NT2/D1 (cell line): ENCODE measurements at regions not wholly inside any gene's neighbourhood (a gene's known extent, or its start where the extent isn't known, plus 50 kb on each side); places are given as distances from the start of the nearest gene placed in this dataset.

ENCODE experiments used
- SUZ12 ChIP-seq: IDR thresholded peaks from 2 replicates; pipeline ENCODE4 v1.6.1; 2011; ENCODE audit not compliant: insufficient read length, insufficient read depth; ENCODE audit errors: extremely low read depth
- YY1 ChIP-seq: IDR thresholded peaks from 2 replicates; pipeline ENCODE4 v1.6.1; 2011; ENCODE audit not compliant: insufficient read length, insufficient read depth
- ZNF274 ChIP-seq: IDR thresholded peaks from 2 replicates; pipeline ENCODE4 v1.6.1; 2011; ENCODE audit warnings: mild to moderate bottlenecking, low read depth, low read length

DNA sequence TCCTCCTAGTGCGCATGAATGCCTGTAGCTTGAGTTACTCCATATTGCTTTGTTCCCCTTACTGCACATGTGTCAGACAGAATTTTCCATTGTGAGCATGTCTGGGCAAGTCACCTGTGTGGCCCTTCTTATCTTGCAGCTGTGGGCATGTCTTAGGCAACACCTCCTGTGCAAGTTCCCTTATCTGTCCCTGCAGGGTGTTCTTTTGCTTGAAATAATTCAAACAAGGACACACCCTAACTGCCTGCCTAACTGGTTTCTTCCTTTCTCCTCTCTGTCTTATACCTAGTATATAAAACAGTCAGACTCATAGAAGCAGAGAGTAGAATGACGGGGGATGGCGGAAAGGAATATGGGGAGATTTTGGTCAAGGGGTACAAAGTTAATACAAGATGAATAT lies 421.1 kb upstream of the SORCS1 start:
- no peak for TF ChIP-seq YY1
- no peak for TF ChIP-seq ZNF274
- no peak for TF ChIP-seq SUZ12
